ENCODE measurements at regions not wholly inside any gene's neighbourhood (a gene's known extent, or its start where the extent isn't known, plus 50 kb on each side); places are given as distances from the start of the nearest gene placed in this dataset.

DNA sequence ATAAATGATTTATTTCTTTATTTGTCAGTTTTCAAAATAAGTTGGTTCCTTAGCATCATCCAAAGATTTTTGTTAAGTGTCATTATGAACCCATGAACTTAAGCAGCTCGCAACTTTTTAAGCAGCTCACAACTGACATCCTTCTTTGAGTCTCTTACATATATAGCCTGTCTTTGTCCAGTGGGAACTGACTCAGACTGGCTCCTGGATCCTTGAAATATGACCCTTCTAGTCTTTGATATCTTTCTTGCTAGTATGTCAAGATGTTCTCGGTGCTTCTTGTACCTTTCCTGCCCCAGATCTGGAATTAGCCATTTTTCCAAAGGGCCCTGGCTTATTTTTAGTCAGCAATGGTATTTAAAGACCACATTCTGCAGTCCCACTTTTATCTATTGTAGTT is 53.9 kb upstream of the ARID5B start:
- TF ChIP-seq EZH2 (IDR thresholded peaks at IDR 0.05) (no peak), EZH2phosphoT487 (IDR thresholded peaks at IDR 0.05) (no peak)

Measured in neural progenitor cell (in vitro differentiated cells).